ENCODE measurements at regions not wholly inside any gene's neighbourhood (a gene's known extent, or its start where the extent isn't known, plus 50 kb on each side); places are given as distances from the start of the nearest gene placed in this dataset.

DNA sequence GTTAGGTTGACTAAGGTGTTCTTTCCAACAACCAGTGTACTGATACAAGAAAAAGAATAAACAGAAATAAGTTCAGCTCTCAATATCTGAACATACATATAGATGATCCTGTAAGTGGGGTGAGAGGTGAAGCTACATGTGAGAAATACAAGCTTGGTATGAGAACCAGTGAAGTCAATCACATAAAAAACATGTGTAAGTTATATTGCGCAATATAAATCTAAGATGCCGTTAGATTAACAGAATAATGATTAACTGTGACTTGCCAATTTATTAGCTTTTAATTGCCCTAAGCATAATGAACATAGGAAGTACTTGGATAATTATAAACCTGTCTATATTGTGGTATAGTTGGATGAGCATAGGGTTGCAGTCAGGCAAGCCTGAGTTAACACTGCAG lies 1597.1 kb upstream of the GOT2 start:
- DNase-seq: no peak

DNA sequence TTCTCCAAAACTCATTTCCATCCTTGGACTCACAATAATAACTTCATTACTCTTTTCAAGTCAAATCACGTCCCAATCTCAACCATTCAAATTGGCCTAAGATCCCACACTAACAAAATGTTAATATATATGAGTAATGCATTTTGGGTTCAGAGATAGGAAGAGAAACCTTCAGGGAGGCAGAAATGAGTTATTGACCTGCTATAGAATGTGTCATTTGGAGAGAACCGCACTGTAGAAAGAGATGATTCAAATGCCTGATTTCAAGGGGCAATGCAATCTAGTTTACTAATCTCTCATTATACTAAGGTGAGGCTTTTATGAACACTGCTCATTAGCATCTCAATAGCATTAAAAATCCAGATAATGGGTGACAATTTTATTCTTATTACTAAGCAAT lies 1595.0 kb upstream of the GOT2 start:
- no peak for DNase-seq

DNA sequence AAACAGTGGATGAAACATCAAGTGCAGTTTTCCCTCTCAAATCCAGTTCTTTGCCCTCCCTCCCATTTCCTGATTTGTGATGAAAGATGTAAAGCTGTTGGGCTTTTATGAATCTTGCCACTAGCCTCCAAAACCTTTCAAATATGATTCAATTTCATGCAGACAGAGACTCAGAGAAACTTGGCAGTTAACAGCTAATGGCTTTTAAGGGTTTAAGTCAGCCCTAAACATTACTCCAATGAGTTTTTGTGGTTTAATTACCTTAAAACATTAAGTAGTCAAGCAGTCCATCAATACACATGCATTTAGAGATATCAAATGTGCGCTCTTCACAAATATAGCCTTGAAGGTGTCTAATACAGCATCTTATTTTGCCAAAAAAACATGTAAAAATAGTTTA lies 1594.0 kb upstream of the GOT2 start:
- DNase-seq: no peak

DNA sequence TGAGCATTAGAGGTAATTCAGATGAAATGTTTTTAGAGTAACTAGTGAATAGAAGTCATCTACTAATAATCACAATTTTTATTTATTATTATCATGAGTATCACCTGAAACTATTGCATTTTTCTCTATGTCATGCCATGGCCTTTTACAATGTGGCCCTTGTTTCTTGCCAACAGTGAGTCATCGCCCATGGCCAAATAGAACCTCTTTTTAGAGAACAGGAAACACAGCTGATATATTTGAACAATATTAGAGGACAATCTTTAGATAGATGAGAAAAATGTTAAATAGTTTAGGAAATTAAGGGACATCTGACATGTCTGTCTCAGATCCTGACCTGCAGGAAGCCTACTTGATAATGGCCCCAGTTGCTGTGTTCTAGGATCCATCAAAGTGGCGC lies 1584.4 kb upstream of the GOT2 start:
- DNase-seq: no peak

DNA sequence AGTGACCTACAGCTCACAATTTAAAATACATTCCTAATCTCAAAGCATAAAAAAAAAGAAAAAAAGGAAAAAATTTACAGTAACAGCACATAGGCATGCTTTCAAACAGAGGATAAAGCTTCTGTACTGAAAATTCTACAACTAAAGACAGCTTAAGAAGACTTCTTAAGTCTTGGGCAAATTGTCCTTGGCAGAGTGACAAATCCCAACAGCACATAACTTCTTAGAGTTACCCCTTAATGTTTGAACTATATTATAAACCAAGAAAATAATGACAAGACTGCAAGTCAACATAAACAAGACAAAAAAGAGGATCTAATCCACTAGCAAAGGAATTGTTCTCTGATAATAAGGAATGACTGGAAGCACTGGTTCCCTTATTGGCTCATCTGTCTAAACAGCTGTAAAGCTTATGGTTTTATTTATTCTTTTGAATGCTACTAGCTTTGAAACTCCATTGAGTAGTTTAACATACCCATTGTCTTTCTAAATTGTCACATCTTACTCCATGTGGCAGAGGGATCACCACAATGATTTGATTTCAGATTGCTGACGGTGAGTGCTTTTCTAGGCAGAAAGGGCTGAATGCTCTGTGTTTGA lies 1576.8 kb upstream of the GOT2 start:
- DNase-seq: no peak

DNA sequence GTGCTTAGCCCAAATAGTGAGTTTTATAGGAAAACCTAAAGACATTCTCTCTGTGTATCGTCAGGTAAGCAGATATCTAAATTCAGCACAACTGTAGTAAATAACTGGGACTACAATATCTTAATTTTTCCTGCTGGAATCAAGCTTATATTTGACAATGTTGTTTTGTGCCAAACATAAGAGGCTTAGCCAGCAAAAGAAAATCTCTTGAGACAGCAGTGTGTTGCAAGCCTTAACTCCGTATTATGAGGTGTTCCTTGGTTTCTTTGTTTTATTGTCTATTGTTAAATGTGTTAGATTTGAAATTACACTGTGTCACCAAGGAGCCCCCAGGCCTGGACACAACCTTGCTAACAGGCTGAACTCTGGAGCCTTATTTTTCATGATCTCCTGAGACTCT lies 1570.6 kb upstream of the GOT2 start:
- no peak for DNase-seq

DNA sequence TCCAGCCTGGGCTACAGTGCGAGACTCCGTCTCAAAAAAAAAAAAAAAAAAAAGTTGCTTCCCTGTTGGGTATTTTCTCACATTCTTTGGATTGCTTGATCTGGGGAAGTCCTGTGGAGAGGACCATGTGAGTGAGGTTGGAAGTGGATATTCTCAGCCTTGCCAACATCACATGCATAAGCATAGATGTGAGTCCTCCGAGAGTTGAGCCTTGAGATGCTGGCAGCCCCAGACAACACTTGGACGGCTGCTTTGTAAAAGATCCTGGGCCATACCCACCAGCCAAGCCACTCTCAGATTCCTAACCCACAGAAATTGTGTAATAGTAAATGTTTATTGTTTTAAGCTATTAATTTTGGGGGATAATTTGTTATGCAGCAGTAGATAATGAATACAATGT lies 1570.0 kb upstream of the GOT2 start:
- no peak for DNase-seq

DNA sequence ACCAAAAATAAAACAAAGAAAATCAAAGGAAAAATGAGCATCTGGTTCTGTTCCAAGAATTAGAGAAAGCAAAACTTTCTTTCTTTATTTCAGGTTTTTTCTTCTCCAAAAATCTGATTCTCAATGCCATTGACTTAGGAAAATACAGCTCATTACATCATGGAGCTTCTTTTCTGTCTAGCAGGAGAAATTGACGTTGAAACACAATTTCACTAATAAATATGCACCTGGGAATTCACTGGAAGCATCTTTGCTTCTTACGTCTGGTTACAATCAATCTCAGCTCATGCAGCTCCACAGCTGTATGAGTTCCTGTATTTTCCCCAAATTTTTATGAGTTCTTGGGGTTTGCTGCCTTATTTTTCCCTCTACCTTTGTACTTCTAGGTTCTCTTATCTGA lies 1568.6 kb upstream of the GOT2 start:
- no peak for DNase-seq

DNA sequence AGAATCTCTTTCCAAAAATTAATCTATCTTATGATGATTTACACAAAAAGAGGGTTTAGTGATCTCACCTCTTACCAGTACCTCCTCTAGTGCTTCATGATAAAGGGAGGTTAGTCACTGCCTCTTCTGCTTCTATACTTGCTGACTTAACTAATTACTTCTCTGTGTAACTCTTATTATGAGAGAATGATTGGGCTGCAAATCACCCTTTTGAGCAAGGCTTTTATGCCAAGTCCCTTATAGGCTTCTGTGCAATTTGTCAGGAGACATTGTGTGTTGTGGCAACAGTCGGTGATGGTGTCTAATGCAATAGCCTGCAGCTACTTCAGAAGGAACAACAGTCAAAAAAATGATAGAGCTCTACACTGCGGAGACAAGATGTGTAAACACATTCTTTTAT lies 1568.1 kb upstream of the GOT2 start:
- DNase-seq: no peak

DNA sequence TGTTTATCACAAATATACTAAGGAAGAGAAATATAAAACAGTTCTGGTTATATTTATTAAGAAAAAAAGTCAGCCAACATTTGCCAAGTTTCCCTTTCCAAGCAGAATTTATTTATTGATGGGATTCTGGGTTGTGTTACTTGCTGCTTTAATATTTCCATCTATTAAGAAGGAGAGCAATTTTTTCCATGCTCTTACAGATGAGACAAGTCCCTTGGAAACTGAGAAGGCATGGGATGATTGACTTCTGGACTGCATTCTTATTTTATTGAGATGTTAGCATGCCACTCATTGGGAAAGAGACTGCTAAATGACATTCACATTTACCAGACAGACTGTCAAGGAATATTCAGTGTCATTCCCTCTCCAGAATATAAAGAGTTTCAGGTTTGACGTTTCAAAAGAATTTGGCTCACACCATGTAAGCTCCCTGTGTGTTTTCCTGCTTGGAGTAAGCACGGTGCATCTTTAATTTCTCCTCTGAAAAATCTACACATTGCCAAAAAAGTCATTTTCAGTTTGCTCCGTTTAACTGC lies 1565.2 kb upstream of the GOT2 start:
- no peak for DNase-seq

DNA sequence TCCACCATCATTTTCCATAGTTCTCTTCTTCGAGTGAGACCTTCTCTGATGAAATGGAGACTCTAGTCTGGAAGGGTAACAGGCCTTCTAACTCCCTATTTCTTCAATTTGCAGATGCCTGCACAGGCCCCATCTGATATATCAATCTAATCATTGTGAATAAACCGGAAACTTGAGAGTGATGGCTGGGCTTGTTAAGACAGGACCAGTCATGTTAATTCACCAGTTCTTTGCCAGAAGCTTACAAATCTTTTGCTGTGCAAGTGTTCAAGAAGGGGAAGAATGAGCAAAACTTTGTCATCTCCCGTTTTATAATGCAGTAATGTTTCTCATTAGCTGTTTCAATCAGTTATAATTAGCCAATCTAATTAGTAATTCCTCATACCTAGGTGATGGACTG lies 1561.3 kb upstream of the GOT2 start:
- DNase-seq: no peak

DNA sequence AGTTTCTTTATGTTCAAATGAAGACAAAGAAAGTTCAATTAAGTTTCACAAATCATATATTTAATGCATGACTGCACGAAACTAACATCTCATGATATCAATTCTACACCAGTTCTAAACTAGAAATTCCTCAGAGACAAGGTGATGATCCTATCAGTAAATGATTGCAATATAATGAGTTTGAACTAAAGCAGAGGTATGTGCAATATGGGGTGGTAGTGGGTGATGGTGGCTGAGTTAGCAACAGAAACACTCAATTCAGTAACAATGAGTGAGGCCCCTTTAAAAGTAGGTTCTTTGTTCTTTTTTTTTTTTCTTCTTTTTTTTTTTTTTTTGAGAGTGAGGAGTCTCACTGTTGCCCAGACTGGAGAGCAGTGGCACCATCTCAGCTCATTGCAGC lies 1551.7 kb upstream of the GOT2 start:
- no peak for DNase-seq

DNA sequence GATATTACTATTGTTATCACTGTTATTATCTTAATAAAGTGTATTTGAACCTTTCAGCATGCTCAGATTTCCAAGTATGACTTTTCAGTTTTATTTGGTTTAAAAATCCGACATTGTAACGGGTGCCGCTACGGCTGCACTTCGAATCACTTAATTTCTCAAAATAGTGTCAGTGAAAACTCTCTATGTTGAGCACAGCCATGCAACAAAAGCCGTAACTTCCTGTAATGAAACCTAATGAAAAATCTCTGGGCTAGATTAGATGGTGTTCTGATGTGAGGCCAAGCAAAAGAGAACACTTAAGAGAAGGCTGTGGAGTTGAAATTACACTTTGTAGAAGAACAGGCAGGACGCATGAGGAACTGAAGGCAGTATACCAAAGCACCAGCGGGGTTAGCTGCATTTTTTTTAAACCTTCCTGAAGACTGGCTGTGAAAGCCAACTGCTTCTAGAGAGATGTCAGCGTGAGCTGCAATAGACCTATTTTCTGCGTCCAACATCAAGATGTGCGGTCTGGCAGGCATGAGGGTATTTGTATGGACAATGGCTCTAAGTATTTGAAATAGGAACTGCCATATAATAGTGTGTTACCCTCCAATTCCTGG lies 1545.0 kb upstream of the GOT2 start:
- DNase-seq: no peak

DNA sequence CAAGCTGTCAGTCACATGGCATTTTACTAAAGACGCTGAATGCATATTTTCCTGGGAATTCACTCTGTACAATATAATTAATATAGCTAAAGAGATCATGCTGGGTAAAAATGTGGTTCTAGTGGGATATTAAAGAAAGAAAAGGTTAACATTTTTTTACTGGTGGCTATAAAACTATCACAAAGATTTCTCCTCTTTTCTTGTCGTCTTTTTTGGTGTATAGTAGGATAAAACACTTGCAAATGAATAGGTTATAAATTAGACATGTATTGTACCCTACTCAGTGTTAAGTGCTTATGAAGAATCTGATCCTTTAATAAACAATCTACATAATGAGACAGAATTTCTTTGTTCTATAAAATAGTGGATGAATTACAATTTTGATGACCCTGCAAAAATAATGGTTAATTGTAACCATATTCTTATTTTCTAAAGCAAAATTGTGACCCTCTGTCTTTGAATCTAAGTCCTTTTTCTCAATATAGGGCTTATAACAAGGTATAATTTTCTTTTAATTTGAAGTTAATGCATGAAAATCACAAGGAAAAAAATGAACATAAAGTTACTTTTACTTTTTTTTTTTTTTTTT lies 1540.4 kb upstream of the GOT2 start:
- DNase-seq: no peak

DNA sequence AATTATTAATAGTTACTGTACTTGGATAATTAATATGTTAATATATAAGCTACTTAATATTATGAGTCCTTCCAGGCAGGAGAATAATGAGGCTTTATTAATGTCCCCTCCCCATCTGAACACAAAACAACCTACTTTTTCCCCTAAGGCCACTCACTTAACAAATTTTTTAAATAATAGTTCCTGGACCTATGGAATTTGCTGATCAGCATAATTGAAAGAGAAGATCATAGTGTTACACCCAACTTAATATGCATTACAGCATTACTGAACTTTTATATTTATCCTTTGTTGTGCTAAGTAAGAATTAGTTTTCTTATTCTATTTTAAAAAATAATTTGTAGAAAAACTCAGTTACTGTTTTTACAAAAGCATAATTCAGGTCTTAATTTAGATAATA lies 1537.7 kb upstream of the GOT2 start:
- DNase-seq: no peak

DNA sequence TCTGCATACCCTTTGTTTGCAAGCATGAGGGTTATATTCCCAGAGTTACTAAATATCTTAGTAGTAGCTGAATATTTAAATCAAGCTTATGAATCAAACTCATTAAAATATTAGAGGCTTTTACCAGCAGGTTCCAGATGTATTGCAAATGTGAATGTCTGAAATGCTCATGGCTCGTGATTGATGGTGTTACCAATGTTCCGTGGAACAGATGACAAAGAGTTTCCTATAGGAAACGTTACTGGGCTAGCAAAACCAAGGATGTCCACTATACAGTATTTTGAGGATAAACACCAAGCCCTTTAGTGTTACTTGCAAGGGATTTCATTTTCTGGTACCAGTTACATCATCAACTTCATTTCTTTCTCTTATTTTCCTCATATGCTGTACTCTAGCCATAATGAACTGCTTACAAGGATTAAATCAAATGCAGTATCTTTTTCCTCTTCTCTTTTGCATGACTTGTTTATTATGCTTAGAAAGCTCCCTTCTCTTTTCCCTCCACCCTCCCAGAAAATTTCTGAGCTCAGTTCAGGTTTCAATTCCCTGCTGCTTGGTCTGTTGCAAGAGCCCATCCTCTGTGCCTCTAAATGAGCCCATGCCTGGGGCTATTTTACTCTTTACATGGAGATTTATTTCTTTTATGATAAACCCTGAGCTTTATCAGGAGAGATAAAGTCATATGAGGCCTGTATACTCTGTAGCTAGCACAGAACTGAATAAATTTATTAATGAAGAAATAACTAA lies 1537.1 kb upstream of the GOT2 start:
- DNase-seq: no peak

DNA sequence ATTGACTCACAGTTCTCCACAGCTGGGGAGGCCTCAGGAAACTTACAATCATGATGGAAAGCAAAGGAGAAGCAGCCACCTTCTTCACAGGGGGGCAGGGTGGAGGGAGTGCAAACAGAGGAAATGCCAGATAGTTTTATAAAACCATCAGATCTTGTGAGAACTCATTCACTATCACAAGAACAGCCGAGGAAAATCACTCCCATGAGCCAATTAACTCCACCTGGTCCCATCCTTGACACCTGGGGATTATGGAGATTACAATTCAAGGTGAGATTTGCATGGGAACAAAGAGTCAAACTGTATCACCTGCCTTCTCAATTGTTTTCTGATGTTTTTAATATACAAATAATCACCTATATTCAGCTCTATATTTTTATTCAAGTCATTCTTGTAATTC lies 1527.3 kb upstream of the GOT2 start:
- DNase-seq: no peak

DNA sequence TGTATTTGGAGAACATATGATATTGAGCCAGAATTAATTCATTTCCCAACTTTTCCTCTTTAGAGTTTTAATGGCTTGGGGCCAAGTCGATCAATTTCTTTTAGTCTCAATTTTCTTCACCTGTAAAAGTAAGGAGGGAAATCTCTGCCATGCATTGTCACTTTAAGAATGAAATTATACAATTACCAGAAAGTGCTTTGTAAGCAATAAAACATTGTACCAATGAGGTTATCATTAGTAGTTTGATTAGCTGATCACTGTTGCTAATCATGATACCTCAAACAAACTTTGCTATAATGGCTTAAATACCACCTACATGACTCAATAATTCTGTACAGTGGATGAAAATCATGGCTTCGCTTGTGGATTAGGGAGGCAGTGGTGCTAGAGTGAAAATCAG lies 1525.8 kb upstream of the GOT2 start:
- DNase-seq: no peak

DNA sequence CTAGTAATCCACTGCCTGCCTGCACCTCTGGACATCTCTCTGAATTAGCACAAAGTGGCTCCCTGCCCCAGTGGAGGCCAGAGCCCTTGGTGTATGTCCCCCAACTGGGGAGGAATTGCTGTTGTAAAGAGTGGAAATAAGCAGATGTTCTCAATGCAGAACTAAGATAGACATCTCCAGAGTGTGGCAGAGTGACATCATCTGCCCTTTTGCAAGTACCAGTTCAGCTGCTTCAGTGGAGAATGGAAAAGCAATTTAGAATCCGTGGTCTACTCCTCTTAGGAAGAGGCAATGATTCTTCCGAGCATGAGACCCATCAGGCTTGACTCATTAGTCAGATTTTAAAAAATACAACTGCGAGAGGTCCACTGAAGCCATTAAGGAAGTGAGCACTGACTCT lies 1512.0 kb upstream of the GOT2 start:
- DNase-seq: no peak

DNA sequence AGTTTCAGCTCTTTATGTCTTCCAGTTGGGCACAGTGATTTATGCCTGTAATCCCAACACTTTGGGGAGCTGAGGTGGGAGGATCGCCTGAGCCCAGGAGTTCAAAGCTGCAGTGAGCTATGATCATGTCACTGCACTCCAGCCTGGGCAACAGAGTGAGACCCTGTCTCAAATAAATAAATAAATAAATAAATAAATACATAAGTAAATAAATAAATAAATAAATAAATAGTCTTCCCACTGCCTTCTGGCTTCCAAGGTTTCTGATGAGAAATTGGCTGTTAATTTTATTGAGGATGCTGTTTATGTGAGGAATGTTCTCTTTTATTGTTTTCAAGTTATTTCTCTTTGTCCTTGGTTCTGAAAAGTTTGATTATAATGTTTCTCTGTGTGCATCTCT lies 1507.6 kb upstream of the GOT2 start:
- DNase-seq: no peak

DNA sequence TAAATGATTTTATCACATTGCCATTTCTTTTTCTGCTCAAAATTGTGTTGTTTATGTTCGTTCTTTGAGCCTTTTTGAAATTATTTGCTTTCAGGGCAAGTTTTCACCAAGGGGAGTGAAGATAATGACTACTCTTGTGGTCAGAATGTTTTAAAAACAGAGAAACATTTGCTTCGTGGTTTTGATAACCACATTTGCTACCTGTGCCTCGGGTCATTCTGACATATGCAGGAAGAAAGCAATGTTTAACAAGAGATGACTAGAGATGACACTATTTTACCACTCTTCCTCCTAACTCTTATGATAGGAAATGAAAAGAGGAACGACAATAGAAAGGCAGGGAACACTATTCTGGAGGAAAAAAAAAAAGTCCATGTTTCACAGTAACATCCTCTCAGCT lies 1496.5 kb upstream of the GOT2 start:
- no peak for DNase-seq

DNA sequence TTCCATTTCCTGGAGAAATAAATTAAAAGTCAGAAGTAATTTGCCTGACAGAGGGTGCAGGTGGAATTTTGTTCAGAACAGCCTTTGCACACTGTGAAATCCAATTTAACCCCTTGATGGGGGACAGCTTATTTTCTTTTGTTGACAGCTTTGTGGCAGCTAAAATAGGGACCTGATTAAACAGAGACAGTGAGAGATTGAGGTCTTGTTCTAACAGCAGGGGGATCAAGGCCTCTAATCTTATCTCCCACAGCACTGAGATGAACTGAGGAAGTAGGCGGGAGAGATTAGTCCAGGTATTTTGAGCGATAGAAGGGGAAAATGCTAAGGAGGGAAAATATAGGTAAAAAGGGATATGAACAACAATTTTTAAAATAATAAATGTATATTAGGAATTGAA lies 1491.4 kb upstream of the GOT2 start:
- DNase-seq: no peak

DNA sequence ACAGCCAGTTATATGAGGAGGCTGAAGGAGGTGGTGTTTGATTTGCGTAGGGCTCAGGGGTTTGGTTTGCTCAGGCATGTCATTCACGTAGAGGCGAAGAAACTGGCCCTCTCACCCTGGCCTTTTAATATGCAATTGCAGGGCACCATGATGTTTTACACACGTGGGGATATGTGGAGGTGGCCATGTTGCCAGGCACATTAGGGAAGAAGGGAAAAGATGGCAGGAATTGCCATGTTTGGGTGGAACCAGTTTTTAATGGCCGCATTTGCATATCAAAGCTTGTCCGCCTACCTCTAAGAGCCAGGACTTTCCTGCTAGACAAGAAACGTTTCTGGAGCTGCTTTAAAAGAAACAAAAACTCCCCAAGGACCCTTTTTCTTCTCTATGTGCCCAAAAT lies 1483.7 kb upstream of the GOT2 start:
- no peak for DNase-seq

DNA sequence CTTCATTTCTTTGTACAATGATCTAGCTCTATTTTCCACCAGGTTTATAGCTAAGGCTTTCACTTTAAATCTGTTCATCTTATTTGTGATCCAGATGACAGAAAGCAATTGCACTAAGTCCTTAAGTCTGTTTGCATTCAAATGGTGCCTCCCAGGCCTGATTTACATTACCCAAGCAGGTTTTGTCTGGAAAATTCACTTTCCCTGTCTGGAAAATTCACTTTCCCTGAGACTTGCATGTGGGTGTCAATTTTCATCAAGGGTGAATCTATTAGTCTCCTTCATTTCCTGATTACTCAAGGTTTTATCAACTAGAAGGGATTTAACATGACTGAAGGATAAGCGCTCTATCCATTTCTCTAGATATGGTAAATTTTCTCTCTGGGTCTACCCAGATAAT lies 1480.2 kb upstream of the GOT2 start:
- DNase-seq: no peak

Measured in activated CD4-positive, alpha-beta T cell treated with anti-CD3 and anti-CD28 coated beads for 4 hours (primary cell).